ENCODE measurements at regions not wholly inside any gene's neighbourhood (a gene's known extent, or its start where the extent isn't known, plus 50 kb on each side); places are given as distances from the start of the nearest gene placed in this dataset.

GRCh38 chr11:112637876-112638275 lies 323.3 kb upstream of the NCAM1 start:
- no peak for TF ChIP-seq CTCF (IDR thresholded peaks at IDR 0.05; ENCODE audit: insufficient read depth, missing control alignments)
- FAIRE-seq (no peak), DNase-seq (ENCODE audit: insufficient read length, low spot score) (no peak)

DNA sequence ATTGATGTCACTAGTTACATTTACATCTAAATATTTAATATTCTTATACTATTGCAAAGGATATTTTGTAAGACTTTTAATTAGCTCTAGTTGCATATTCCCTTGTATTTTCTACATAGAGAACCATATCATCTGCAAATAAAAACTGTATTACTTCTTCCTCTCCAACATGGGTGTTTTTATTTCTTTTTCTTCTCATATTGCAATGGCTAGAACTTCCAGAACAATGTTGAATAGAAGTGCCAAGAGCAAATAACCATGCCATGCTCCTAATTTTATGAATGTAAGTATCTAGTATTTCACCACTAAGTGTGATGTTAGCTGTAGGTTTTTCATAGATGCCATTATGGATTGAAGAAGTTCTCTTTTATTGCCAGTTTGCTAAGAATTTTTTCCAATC lies 321.8 kb upstream of the NCAM1 start:
- no peak for TF ChIP-seq CTCF (IDR thresholded peaks at IDR 0.05; ENCODE audit: insufficient read depth, missing control alignments)
- FAIRE-seq = no peak

DNA sequence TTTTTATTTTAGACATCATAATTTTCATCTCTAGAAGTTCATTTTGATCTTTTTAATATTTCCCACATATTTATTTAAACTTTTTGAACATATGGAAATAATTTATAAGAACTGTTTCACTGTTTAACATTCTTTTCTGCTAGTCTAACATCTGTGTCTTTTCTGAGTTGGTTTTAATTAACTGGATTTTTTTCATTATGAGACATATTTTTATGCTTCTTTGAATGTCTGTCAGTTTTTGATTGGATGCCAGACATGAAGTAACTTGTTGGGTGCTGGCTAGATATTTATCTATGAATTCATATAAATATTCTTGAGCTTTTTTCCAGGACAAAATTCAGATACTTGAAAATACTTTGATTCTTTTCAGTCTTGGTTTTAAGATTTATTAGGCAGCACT lies 317.8 kb upstream of the NCAM1 start:
- FAIRE-seq (no peak), DNase-seq (ENCODE audit: insufficient read length, low spot score) (no peak)
- TF ChIP-seq CTCF (IDR thresholded peaks at IDR 0.05; ENCODE audit: insufficient read depth, missing control alignments) = no peak

More for the DNA sequence above, 321.8 kb upstream of the NCAM1 start:
- DNase-seq (ENCODE audit: insufficient read length, low spot score) = no peak

GRCh38 chr11:112644410-112645131 lies 316.6 kb upstream of the NCAM1 start:
- no peak for TF ChIP-seq CTCF (IDR thresholded peaks at IDR 0.05; ENCODE audit: insufficient read depth, missing control alignments)
- no peak for FAIRE-seq
- DNase-seq (ENCODE audit: insufficient read length, low spot score) = no peak

- no peak for FAIRE-seq
- DNase-seq (ENCODE audit: insufficient read length, low spot score) = no peak
- TF ChIP-seq CTCF (IDR thresholded peaks at IDR 0.05; ENCODE audit: insufficient read depth, missing control alignments) = no peak
These were observed 311.4 kb upstream of the NCAM1 start for GRCh38 chr11:112649856-112650255.

GRCh38 chr11:112650527-112650926 lies 310.7 kb upstream of the NCAM1 start:
- DNase-seq (ENCODE audit: insufficient read length, low spot score) = no peak
- FAIRE-seq = no peak
- TF ChIP-seq CTCF (IDR thresholded peaks at IDR 0.05; ENCODE audit: insufficient read depth, missing control alignments) = no peak

GRCh38 chr11:112651386-112651785 lies 309.8 kb upstream of the NCAM1 start:
- DNase-seq (ENCODE audit: insufficient read length, low spot score) = no peak
- TF ChIP-seq CTCF (IDR thresholded peaks at IDR 0.05; ENCODE audit: insufficient read depth, missing control alignments) = no peak
- FAIRE-seq = no peak

All from D721Med (cell line).